GM12878 (cell line): ENCODE measurements at regions not wholly inside any gene's neighbourhood (a gene's known extent, or its start where the extent isn't known, plus 50 kb on each side); places are given as distances from the start of the nearest gene placed in this dataset.

ENCODE experiments used
- ATAC-seq: fragments of 200-7000 bp; cut with Tn5 transposase; 3 replicates; pipeline ENCODE4 v1.9.1; 2020; ENCODE audit warnings: mild to moderate bottlenecking, moderate library complexity
- BruUV-seq: library from RNA; stranded (reverse); fragments of 400-500 nt; replicated peaks from 2 replicates; lab custom pipeline; 2021; lab: Mats Ljungman, UMichigan
- CTCF ChIA-PET: fragments of 300-600 bp; sonication (Branson Sonifier 250); formaldehyde crosslinking; extraction: SDS; loops from one replicate; lab custom pipeline; 2021; ENCODE audit warnings: inconsistent platforms; lab: Yijun Ruan, JAX
- POLR2A ChIA-PET: fragments of 350-600 bp; formaldehyde crosslinking; extraction: SDS; loops from one replicate; lab custom pipeline; 2021; ENCODE audit warnings: inconsistent platforms; lab: Charles Lee
- RAD21 ChIA-PET: fragments of 300-600 bp; sonication (Branson Sonifier 250); formaldehyde crosslinking; loops from one replicate; lab custom pipeline; 2023; ENCODE audit warnings: antibody characterized with exemption; ENCODE audit not compliant: unreplicated experiment; lab: Charles Lee
- SMC1A ChIA-PET: fragments of 300-600 bp; sonication (Branson Sonifier 250); formaldehyde crosslinking; loops from one replicate; lab custom pipeline; 2023; ENCODE audit not compliant: unreplicated experiment, uncharacterized antibody; lab: Charles Lee
- DNase-seq: peaks from one replicate; pipeline ENCODE4 v3.0.0-alpha.2; 2011; ENCODE audit warnings: low read depth, low spot score
- FAIRE-seq: peaks from 3 replicates; lab custom pipeline; 2011; peaks lifted over from hg19 to GRCh38; lab: Jason Lieb, UNC
- H2AFZ ChIP-seq: 2 replicates; pipeline ENCODE4 v1.6.0; 2011; ENCODE audit warnings: low read depth, low read length, control low read depth; ENCODE audit not compliant: control insufficient read depth
- H3K27ac ChIP-seq: 2 replicates; pipeline ENCODE4 v1.5.1; 2011; ENCODE audit warnings: control low read depth; ENCODE audit not compliant: control insufficient read depth, insufficient read depth
- H3K27me3 ChIP-seq, 2 experiments: replicated peaks in 1 of 2; 2 replicates each; pipeline versions ENCODE4 v1.6.0 to v1.6.1; 2011; ENCODE audit warnings: low read length in 1 of 2; ENCODE audit not compliant: control insufficient read depth in 2 of 2, insufficient read depth in 2 of 2
- H3K36me3 ChIP-seq, 2 experiments: 2 replicates each; pipeline ENCODE4 v1.5.1; 2011; ENCODE audit warnings: low read length in 1 of 2; ENCODE audit not compliant: control insufficient read depth in 2 of 2, insufficient read depth in 2 of 2
- H3K4me1 ChIP-seq: 2 replicates; pipeline ENCODE4 v1.6.1; 2011; ENCODE audit warnings: mild to moderate bottlenecking, low read length, moderate library complexity, mixed read lengths; ENCODE audit not compliant: control insufficient read depth, insufficient read depth
- H3K4me2 ChIP-seq: 2 replicates; pipeline ENCODE4 v1.6.0; 2011; ENCODE audit warnings: control low read depth; ENCODE audit not compliant: control insufficient read depth, insufficient read depth
- H3K4me3 ChIP-seq: fragments of 200-600 bp; sonication (generic); 2 replicates; pipeline ENCODE4 v1.5.1; 2016
- H3K79me2 ChIP-seq: 2 replicates; pipeline ENCODE4 v1.6.0; 2011; ENCODE audit warnings: low read length; ENCODE audit not compliant: control insufficient read depth, insufficient read depth
- H3K9ac ChIP-seq: 2 replicates; pipeline ENCODE4 v1.8.0; 2011; ENCODE audit warnings: low read length, control low read depth, mixed read lengths; ENCODE audit not compliant: control insufficient read depth, insufficient read depth
- H3K9me3 ChIP-seq: replicated peaks from 3 replicates; pipeline ENCODE4 v1.5.1; 2011; ENCODE audit warnings: mild to moderate bottlenecking, low read length; ENCODE audit not compliant: control insufficient read depth, insufficient read depth
- H4K20me1 ChIP-seq: 2 replicates; pipeline ENCODE4 v1.6.0; 2011; ENCODE audit not compliant: control insufficient read depth, insufficient read depth
- BHLHE40 ChIP-seq, 2 experiments: fragments of 450-650 bp in 1 of 2; IDR thresholded peaks; 2 replicates each; pipeline ENCODE4 v1.6.1; 2011 to 2017; ENCODE audit warnings: low read depth in 2 of 2, borderline replicate concordance in 1 of 2, improper control_type of control experiment in 1 of 2, low read length in 1 of 2, mild to moderate bottlenecking in 1 of 2
- EED ChIP-seq: sonication (generic); IDR thresholded peaks from 2 replicates; pipeline ENCODE4 v1.6.1; 2016; ENCODE audit warnings: antibody characterized with exemption, low read depth
- SREBF2 ChIP-seq: IDR thresholded peaks from 2 replicates; pipeline ENCODE4 v1.6.1; 2012; ENCODE audit warnings: mild to moderate bottlenecking, low read length
- ZNF217 ChIP-seq: fragments of 450-650 bp; IDR thresholded peaks from 2 replicates; pipeline ENCODE4 v1.6.1; 2017; ENCODE audit warnings: antibody characterized with exemption, mild to moderate bottlenecking
- WGBS: methylation state at CpG from one replicate; pipeline ENCODE4 v1.1.6; 2016; ENCODE audit warnings: low lambda C conversion rate; ENCODE audit not compliant: insufficient replicate concordance, insufficient coverage; ENCODE audit errors: missing lambda C conversion rate; 5-methylcytosine and 5-hydroxymethylcytosine counted together
- in situ Hi-C: fragments of 300-500 bp; cut with MboI; formaldehyde crosslinking; loops from 9 replicates; pipeline ENCODE4 v1.14.3; 2018; ENCODE audit warnings: mixed read lengths
- intact Hi-C: fragments of 100-400 bp; cut with micrococcal nuclease; formaldehyde crosslinking; loops from one replicate; pipeline ENCODE4 v1.14.2; 2022; ENCODE audit not compliant: unreplicated experiment
- TF ChIP-seq, protein P1 (sequence below): IDR thresholded peaks from 2 replicates; pipeline ENCODE4 v1.6.1; 2012; ENCODE audit warnings: mild to moderate bottlenecking, low read depth, low read length

DNA sequence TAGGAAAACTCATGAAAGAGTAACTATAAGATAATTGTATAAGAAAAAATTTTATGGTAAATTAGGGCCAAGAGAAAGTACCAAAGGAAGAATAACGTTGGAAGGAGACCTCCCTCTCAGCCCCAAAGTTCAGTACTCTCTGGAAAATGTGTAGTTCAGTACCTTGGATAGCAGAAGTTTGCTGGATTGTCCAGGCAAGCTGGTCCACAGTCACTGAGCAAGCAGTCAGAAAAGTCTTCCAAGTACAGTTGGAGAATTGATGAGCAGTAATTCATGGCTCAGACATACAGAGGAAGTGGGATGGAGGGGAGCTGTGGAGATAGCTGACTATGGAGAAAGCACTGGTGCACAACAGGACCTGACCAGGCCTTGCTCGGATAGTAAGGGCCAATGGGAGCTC is 598.2 kb upstream of the NDST4 start:
- Histone ChIP-seq H2AFZ (no peak overlapping the region), H3K4me1 (no peaks in the 10 kb centered on the region), H3K36me3 (no peaks in the 10 kb centered on the region), H3K9me3 (no peaks in the 10 kb centered on the region), H3K79me2 (no peaks in the 10 kb centered on the region), H4K20me1 (no peaks in the 10 kb centered on the region), H3K27me3 (no peaks in the 10 kb centered on the region), H3K9ac (no peak overlapping the region)
- no TSS peak for BruUV-seq
- FAIRE-seq (no peak), ATAC-seq (no peak; the same call in 2 of the 3 replicates)
- POLR2A ChIA-PET, result no interaction called here
- CTCF ChIA-PET, result no interaction called here
- 6% methylated on average over 2 of the region's 2 CpGs for WGBS
- intact Hi-C loops, result no loop called here
- no peak for TF ChIP-seq BHLHE40 (IDR thresholded peaks at IDR 0.05; ENCODE audit: borderline replicate concordance in 1 of 2, low read depth in 2 of 2, low read length in 1 of 2)
- TF ChIP-seq EED, result no peak
- no peak for TF ChIP-seq ZNF217
- TF ChIP-seq, protein P1, sequence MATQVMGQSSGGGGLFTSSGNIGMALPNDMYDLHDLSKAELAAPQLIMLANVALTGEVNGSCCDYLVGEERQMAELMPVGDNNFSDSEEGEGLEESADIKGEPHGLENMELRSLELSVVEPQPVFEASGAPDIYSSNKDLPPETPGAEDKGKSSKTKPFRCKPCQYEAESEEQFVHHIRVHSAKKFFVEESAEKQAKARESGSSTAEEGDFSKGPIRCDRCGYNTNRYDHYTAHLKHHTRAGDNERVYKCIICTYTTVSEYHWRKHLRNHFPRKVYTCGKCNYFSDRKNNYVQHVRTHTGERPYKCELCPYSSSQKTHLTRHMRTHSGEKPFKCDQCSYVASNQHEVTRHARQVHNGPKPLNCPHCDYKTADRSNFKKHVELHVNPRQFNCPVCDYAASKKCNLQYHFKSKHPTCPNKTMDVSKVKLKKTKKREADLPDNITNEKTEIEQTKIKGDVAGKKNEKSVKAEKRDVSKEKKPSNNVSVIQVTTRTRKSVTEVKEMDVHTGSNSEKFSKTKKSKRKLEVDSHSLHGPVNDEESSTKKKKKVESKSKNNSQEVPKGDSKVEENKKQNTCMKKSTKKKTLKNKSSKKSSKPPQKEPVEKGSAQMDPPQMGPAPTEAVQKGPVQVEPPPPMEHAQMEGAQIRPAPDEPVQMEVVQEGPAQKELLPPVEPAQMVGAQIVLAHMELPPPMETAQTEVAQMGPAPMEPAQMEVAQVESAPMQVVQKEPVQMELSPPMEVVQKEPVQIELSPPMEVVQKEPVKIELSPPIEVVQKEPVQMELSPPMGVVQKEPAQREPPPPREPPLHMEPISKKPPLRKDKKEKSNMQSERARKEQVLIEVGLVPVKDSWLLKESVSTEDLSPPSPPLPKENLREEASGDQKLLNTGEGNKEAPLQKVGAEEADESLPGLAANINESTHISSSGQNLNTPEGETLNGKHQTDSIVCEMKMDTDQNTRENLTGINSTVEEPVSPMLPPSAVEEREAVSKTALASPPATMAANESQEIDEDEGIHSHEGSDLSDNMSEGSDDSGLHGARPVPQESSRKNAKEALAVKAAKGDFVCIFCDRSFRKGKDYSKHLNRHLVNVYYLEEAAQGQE, result peak; percentile 74
- TF ChIP-seq, all 136 proteins: peak for 1
- no peak overlapping the region for H3K27ac ChIP-seq
- no peak overlapping the region for H3K4me2 ChIP-seq
- ChIA-PET RAD21 (no interaction called here), SMC1A (interaction anchor here (1.3 kb wide), 1 partner anchor 140 kb away, joined by 4 read pairs; no protein-coding TSS in a partner anchor)
- no peak for DNase-seq
- H3K4me3 ChIP-seq, result no peak overlapping the region
- in situ Hi-C loops, result no loop called here

DNA sequence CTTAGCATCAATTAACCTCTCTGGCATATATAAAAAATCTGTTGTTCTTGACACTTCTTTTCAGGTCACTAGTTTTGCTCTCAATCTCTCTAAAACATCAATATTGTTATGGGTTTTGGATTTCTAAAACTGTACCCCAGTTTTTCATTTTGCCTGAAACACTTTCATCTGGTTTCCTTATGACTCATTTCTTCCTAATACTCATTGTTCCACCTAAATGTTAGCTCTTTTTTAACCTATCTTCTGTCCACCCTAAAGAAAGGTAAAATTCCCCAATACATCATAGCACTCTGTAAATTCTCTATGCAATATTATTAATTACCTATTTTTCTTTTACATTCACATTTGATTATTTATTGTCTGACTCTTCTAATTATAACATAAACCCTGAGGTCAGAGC is 575.5 kb upstream of the NDST4 start:
- POLR2A ChIA-PET, result no interaction called here
- DNase-seq (no peak), FAIRE-seq (no peak), ATAC-seq (peak; percentile 44; the same call in 2 of the 3 replicates)
- no peak overlapping the region for H3K4me2 ChIP-seq
- in situ Hi-C loops (no loop called here), intact Hi-C loops (no loop called here)
- H3K27ac ChIP-seq, result no peak overlapping the region
- no peaks in the 10 kb centered on the region for H3K79me2 ChIP-seq
- TF ChIP-seq SREBF2, result no peak
- no peak overlapping the region for H2AFZ ChIP-seq
- no TSS peak for BruUV-seq
- H3K9ac ChIP-seq, result no peak overlapping the region
- H3K36me3 ChIP-seq, result no peaks in the 10 kb centered on the region
- no peak overlapping the region for H3K4me3 ChIP-seq
- RAD21 ChIA-PET, result no interaction called here
- no peaks in the 10 kb centered on the region for H3K9me3 ChIP-seq
- H4K20me1 ChIP-seq, result no peaks in the 10 kb centered on the region
- SMC1A ChIA-PET, result no interaction called here
- H3K27me3 ChIP-seq, result no peaks in the 10 kb centered on the region
- CTCF ChIA-PET, result no interaction called here
- H3K4me1 ChIP-seq, result no peaks in the 10 kb centered on the region
